GM06990 (cell line): ENCODE measurements at regions not wholly inside any gene's neighbourhood (a gene's known extent, or its start where the extent isn't known, plus 50 kb on each side); places are given as distances from the start of the nearest gene placed in this dataset.

Source experiments
- DNase-seq: peaks from one replicate; pipeline ENCODE4 v3.0.0-alpha.2; 2011; ENCODE audit not compliant: insufficient read length; ENCODE audit errors: extremely low read depth
- H3K27me3 ChIP-seq: replicated peaks from 2 replicates; pipeline ENCODE4 v1.6.0; 2011; ENCODE audit warnings: low read length; ENCODE audit not compliant: control insufficient read depth, insufficient read depth
- H3K36me3 ChIP-seq: 2 replicates; pipeline ENCODE4 v1.5.1; 2011; ENCODE audit warnings: low read length; ENCODE audit not compliant: control insufficient read depth, insufficient read depth
- H3K4me3 ChIP-seq: replicated peaks from 2 replicates; pipeline ENCODE4 v1.5.1; 2011; ENCODE audit warnings: low read depth, mild to moderate bottlenecking, control low read depth, low read length
- CTCF ChIP-seq: IDR thresholded peaks from 2 replicates; pipeline ENCODE4 v1.5.1; 2011; ENCODE audit warnings: low read length, control low read depth, mild to moderate bottlenecking, inconsistent platforms; ENCODE audit not compliant: insufficient read depth, poor library complexity, severe bottlenecking

DNA sequence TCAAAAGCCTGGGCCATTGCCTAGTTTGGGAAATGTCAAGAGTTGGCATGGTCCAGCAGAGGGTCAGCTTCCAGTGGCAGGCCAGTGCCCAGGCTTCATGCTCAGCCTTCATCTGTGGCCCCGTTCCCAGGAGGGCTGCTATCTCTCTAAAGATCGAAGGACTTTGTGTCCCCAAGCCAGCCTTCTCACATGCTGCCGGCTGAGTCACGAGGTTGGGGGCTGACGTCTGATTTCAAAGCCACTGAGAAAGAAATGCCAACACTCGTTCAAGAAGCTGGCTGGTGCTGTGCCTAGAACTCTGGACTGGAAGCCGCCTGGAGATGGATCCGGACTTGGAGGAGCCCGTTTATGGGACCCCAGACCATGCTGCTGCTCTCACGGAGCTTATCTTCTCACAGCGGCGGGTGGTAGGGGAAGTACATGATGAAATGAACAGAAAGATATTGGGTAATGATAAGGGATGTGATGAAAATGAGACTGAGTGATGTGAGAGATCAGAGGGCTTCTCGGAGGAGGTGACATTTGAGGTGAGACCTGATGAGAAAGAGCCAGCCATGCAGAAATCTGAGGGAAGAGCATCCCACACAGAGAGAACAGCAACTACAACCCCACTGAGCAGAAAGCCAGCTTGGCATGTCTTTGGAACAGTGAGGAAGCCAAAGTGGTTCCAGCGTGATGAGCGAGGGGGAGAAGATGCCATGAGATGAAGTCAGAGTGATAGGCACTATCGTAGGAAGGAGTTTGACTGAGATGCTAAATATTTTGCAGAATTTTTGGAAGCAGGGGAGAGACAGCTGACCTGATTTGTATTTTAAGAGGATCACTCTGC is 54.9 kb upstream of the BOD1 start:
- H3K4me3 ChIP-seq, result no peak overlapping the region
- TF ChIP-seq CTCF, result no peak
- no peak for DNase-seq
- H3K36me3 ChIP-seq, result no peaks in the 10 kb centered on the region
- H3K27me3 ChIP-seq, result no peaks in the 10 kb centered on the region; the same call in 1 of the 2 replicates

DNA sequence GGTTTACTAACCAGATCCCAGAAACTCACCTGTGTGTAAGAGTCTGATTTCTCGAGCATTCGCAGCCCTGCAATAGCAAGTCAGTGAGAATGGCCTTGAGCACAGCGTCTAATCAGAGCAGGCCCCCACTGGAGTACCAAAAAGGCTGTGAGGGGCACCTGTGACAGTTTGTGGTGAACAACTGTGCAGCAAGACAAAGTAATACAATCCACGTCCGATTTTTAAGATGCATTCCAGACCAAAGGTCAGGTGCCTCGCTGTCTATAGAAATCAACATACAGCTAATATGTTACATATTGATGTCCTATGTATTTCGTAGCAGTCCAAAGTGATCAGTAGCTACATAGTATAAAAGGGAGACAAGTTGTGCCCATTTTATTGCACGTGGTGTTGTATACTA is 55.7 kb upstream of the BOD1 start:
- H3K27me3 ChIP-seq, result no peaks in the 10 kb centered on the region; the same call in 1 of the 2 replicates
- no peak overlapping the region for H3K4me3 ChIP-seq
- no peak for DNase-seq
- no peak for TF ChIP-seq CTCF
- H3K36me3 ChIP-seq, result no peaks in the 10 kb centered on the region

GRCh38 chr5:173672891-173673290 is 56.4 kb upstream of the BOD1 start:
- Histone ChIP-seq H3K27me3 (no peaks in the 10 kb centered on the region; the same call in 1 of the 2 replicates), H3K36me3 (no peaks in the 10 kb centered on the region), H3K4me3 (no peak overlapping the region)
- no peak for TF ChIP-seq CTCF
- no peak for DNase-seq

DNA sequence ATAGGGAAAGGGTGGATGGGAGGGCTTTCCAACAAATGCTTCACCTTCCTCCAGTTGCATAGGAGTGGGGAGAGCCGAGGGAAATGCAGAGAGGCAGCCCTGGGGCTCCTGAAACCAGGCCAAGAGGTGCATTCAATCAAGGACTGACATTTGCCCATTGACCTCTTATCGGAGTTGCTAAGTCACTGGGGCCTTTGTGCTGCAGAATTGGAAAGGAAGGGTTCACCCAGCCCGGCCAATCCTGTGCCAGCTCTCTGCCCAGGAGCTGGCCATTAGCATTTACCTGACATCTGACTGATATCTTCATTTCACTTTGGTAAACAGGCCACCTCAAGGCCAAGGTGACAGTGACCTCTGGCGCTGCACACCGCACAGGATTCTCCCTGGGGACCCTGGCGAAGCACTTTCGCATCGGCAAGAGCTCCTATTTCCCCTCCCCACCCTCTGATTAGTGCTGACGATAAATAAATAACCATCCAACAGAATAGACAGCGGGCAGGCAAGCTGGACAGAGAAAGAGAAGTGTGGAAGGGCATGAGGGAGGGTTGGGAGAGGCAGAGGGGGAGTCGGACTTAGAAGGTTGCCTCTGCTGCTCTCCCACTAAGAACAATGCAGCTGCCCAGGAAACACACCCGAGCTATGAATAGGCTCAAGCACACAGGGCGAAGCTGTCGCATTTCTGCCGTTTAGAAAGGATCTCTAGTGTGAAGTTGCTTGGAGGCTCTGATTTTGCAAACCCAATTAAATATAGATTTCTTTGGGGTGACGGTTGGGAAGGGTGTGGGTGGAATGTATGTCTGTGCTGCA is 57.0 kb upstream of the BOD1 start:
- no peak for DNase-seq
- no peak overlapping the region for H3K4me3 ChIP-seq
- no peaks in the 10 kb centered on the region for H3K36me3 ChIP-seq
- no peak for TF ChIP-seq CTCF
- no peaks in the 10 kb centered on the region; the same call in 1 of the 2 replicates for H3K27me3 ChIP-seq

- no peak overlapping the region for H3K4me3 ChIP-seq
Observed at GRCh38 chr5:173675287-173675996, 59.0 kb upstream of the BOD1 start.

More at GRCh38 chr5:173675287-173675996, 59.0 kb upstream of the BOD1 start:
- Histone ChIP-seq H3K36me3 (no peaks in the 10 kb centered on the region), H3K27me3 (no peaks in the 10 kb centered on the region)
- no peak for DNase-seq
- TF ChIP-seq CTCF, result no peak
